NCI-H146 treated with DMSO at 0.1 percent for 48 hours (cell line): ENCODE measurements at regions not wholly inside any gene's neighbourhood (a gene's known extent, or its start where the extent isn't known, plus 50 kb on each side); places are given as distances from the start of the nearest gene placed in this dataset.
A peak's percentile ranks its signal among the peaks of the same experiment; 100 is the strongest.

Experiments used
- DNase-seq: peaks from one replicate; lab custom pipeline; 2025; ENCODE audit not compliant: unreplicated experiment; lab: John Stamatoyannopoulos, UW

GRCh38 chr13:72384186-72384823 is 343.1 kb downstream of the MZT1 start:
- no peak for DNase-seq

DNA sequence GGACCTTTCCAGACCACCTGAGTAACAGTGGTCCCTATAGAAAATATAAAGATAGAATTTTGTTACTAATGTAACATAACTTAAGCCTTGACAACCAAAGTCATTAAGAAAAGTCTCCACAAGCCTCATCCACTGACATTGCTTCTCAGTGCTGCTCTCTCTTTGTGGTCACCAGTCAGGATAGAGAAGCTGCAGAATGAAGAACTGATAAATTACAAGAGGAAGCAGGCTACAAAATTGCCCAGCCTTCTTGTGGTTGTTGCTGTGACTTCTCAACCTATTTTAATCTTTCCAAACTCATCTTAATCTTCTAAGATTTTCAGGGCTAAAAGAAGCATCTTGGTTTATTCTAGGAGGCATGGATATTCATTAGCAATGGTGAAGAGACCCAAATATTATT is 343.8 kb downstream of the MZT1 start:
- DNase-seq: no peak

- no peak for DNase-seq
Measured at GRCh38 chr13:72379581-72379980, 347.8 kb downstream of the MZT1 start.

DNA sequence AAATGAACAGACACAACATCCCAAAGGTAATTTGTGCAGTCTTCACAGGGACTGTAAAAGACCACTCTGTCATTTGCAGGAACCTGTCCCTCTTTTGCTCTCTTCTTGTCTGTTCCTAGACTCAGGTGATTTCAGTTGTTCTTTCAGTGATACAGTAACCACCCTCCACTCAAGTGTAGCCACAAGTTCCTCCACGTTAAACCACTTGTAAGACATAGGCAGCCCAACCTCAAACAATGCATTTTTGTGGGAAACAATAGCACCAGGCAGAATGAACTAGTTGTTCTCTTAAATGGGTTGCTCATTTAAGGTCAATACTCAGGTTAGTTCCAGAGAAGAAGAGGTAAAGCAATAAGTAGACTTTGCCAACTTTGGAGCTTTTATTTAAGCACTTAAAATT is 359.4 kb downstream of the MZT1 start:
- no peak for DNase-seq

DNA sequence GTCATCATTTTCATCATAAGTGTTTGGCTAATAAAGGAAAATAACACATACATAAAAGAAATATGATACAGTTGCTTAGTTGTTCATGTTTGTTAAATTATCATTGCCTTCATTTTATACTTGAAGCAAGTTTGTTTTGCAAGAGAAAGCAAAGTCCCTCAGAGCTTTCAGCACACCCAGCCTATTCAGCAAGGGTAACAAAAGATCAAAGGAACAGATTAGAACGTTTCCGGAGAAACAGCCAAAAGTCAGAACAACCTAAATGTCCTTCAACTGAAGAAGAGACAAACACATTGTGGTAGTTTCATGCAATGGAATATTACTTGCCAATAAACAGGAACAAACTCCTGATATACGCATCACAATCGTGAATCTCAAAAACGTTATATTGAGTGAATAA is 380.7 kb downstream of the MZT1 start:
- no peak for DNase-seq

DNA sequence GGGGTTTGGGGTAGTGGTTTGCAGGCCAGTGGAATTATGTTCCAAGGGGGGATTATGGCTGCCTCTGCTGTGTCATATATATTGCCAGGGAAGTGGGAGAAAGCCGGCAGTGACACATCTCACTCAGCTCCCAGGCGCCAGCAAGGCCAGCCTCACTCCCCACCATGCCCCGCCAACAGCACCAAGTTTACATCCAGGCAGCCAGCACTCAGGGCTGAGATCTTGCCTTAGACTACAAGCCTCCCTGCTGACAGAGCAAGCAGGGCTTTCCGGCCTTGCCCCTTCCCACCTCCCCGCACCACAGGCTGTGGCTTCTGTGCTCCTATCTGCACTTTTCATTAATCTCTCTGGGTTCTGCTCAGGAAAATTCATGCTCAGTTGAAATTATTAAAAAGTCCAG is 385.1 kb downstream of the MZT1 start:
- DNase-seq: no peak

GRCh38 chr13:72341904-72342303 is 385.5 kb downstream of the MZT1 start:
- DNase-seq: no peak

DNA sequence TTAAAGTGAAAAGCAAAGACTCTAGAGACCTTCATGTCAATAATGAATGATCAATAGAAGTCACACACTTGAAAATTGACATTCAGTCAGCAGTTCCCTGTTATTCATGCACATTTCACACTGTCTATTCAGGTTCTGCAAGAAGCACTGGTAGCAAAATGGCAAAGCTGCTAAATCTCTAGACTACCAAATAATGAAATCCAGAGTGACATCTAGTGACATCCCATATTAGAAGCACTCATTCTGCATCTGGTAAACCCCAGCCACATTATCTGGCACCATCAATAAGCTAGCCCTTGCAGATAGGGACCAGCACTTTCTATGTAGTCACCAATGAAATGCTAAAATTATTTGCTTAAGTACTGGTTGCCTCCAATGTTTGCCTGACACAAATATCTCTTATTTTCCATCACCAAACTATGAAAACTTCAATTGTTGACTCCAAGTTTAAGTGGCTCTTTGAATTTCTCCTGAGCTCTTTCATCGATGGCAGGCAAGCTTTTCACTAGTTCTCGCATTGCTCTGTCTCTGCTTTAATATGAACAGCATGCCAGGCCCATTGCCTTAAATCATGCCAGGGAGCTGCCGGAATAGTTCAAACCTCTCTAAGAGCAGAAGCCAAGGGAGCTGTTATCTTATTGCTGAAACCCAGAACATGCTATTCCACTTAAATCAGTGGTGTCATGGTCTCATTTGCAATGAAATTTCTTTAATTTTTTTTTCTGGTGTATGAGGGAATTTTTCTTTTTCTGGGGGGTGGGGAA is 409.9 kb downstream of the MZT1 start:
- DNase-seq: peak; percentile 10

DNA sequence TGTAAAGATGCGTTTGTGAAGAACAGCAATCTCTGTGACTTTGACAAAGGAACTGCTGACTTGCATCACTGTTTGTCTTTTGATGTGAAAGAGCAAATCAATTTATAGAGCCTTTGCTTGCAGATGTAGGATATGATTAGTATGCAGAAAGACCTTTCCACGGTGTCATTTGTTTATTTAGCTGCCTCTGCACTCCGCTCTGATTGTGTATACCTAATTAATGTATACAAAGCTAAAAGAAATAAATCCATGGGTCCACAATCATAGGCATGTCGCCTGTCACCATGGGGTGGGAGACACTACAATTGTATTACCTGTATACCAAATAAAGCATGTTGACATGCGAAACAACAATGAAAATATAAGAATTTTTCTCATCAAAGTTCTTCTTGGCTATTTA is 410.7 kb downstream of the MZT1 start:
- peak; percentile 80 for DNase-seq

GRCh38 chr13:72315312-72315711 is 412.1 kb downstream of the MZT1 start:
- DNase-seq: no peak

DNA sequence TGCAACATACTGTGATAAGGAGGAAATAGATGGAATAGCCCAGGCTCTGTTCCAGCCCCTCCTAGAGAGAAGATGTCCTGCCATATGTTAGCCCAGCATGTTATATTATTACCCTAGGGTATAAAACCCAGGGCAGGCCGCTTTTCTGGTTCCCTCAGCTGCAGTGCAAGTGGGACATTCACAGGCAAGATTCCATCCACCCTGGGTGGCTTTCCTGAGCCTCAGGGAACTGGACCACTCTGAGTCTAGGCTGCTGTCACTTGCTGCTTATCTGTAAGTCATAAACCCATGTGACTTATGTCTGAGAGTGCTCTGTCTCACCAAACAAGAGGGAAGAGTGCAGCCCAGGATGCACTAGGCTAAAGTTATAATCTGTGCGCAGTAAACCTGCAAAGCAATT is 413.2 kb downstream of the MZT1 start:
- no peak for DNase-seq

DNA sequence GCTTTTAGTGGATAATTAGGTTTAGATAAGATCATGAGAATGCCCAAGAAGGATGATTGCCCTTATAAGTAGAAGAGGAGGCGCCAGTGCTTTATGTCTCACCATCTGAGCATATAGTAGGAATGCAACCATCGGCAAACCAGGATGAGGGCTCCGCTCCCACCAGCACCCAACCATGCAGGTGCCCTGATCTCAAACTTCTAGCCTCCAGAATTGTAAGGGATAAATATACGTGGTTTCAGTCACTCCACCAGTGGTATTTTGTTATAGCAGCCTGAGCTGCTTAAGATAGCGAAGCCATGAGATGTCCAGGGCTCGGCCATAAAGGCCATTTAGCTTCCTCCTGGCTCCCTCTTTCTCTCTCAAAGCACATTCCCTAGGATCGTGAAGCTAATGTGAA is 413.9 kb downstream of the MZT1 start:
- no peak for DNase-seq

DNA sequence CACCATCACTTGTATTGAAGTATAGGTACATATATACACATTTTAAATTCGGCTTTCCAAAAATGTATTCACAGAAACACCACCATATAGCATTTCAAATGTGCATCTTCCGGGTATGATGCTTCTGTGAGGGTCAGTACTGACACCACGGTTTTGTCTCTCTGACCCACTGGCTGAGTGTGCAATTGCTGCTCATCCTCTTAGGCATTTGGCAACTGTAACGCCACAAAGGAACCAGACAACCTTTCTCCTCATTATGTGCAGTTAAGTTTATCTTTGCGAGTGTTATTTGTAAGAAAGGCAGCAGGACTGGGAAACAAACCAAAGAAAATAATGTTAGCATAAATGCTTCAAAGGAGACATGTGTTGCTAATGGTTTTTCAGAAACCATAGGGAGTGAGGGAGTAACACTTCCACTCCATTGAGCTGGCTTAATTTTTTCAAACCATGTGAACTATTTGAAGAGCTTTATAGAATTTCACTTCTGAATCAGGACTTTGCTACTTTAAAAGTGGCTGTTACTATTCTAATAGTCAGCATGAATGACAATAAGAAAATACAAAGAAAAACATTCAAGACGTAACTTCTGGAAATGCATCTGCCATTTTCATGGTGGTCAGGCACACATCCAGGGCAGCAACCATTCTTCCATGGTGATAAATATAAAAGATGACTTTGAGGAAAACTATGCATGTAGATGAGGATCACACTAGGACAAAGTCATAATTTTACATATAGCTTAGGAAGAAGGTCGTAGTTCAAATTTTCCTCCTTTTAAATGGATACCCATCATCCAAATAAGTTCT is 423.3 kb downstream of the MZT1 start:
- no peak for DNase-seq

DNA sequence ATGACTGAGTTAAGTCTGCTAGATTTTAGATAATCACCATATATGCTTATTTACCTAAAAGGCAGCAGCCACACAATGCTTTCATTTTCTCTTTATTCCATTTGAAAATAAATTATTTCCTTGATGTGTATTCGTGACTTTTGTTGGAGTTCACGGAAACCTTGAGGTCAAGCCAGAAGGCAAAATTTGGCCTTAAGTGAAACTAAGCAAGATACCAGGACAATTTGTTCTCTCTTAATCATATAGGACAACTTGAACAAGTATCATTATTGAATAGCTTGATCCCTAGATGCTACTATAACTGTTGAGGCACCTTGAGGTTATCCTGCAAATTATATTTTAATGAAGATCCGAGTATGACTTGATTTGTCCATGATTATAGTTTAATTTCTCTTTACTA is 429.2 kb upstream of the DACH1 start:
- no peak for DNase-seq

DNA sequence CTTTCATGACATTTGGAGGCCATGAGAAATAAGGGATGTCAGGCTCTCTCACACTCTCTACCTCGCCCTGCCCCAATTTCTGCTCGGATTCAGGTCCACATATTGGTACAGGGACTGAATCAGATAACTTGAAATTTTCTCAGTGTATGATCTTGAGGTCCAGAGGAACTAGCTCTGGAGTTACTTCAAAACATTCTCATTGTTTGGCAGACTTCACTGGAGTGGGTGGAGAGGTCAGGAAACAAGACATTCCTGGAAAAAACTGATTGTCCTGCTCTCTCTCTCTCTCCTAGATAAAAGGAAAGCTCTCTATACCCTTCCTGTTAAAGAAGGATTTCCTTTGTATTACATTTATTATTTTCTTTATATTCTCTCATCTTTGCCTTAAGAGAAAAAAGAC is 428.1 kb upstream of the DACH1 start:
- peak; percentile 1 for DNase-seq

DNA sequence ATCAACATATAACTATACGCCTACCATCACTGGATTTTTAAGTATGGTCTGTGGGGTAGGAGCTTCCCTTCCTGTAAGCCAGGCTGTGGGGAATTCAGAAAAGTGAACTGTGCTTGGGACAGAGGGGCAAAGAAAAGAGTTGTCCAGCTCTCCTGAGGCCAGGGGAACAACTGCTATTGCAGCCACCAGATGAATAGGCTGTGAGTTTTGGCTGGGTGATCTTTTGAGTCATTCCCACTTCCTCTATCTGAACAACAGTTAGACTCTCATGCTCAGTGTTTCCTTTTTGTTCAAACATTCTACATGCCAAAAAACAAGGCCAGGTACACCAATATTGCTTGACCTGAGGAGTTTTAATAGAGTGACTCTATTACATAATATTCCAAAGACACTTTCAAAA is 426.2 kb upstream of the DACH1 start:
- no peak for DNase-seq

DNA sequence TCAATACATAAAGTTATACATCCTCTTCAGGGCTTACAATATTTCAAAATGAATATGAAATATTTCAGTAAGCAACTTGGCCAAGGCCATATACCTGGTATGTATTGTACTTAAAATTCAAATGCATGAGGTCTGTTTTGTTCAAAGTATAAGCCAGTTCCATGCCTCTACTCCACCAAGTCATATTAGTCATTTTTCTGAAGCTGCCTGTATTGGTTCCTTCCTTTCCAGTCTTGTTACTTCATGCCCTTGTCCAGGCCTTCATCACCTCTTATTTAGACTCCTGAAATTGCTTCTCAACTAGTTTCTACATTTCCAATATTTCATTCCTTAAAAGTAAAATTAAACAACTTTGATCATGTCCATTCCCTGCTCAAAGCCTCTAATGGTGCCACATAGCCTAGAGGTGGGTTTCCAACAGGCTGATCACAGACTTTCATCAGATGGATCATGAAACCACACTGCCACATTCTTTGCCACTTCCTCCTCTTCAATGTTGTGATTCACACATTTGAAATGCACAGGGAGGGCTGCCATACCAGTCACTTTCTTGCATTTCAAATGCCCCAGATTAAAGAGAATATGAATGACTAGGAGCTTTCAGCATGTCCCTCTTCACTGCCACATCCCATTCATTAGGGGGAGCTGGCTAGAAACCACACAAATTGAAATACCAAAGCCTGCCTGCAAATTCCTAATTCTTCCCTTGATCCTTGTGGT is 424.1 kb upstream of the DACH1 start:
- DNase-seq: no peak

DNA sequence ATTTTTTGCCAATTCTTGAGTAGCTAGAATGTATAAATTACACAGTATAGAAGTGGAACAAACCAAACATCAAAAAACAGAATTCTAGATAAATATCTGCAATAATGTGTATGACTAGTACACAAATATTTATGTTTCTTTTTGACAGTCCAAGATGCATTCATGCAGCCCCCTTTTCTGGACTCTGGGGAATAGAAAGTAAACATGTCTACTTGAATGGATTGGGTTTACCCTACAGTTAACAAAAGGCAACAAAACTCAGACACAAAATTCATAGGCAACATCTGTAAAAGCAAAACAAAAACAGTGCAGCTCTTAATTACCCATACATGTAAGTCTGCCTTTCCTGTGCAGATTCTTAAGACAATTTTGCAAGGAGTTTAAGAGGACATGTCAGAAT is 419.4 kb upstream of the DACH1 start:
- DNase-seq: no peak

DNA sequence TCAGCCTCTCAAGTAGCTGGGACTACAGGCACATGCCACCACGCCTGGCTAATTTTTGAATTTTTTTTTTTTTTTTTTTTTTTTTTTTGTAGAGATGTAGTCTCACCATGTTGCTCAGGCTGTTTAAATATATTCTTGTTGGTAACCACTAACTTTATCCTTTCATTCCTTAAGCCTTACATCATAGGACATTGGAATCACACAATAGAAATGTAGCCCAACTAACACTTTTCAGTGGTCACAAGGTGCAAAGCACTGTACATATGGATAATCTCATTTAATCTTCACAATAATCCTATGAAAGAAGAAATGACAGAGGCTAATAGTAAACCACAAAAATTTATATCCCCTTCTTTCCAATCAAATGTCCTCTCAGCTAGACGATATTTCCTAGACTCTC is 417.8 kb upstream of the DACH1 start:
- no peak for DNase-seq

GRCh38 chr13:72261732-72262131 is 394.7 kb upstream of the DACH1 start:
- no peak for DNase-seq

GRCh38 chr13:72259528-72259927 is 392.5 kb upstream of the DACH1 start:
- DNase-seq: no peak
